IPS-18c (cell line): ENCODE measurements at regions not wholly inside any gene's neighbourhood (a gene's known extent, or its start where the extent isn't known, plus 50 kb on each side); places are given as distances from the start of the nearest gene placed in this dataset.

ENCODE experiments used
- H3K4me3 ChIP-seq: 2 replicates; pipeline ENCODE4 v1.7.0; 2013; ENCODE audit warnings: low read depth, mild to moderate bottlenecking, low read length, moderate library complexity; ENCODE audit not compliant: insufficient read depth
- H3K9me3 ChIP-seq: one replicate; pipeline ENCODE4 v1.6.1; 2013; ENCODE audit warnings: mild to moderate bottlenecking, low read length, moderate library complexity; ENCODE audit not compliant: control insufficient read depth, insufficient read depth

GRCh38 chr13:33891196-33891742 lies 73.3 kb downstream of the RFC3 start:
- Histone ChIP-seq H3K4me3 (no peak overlapping the region), H3K9me3 (no peaks in the 10 kb centered on the region)

GRCh38 chr13:33893559-33893958 lies 75.6 kb downstream of the RFC3 start:
- no peak overlapping the region for H3K4me3 ChIP-seq
- no peaks in the 10 kb centered on the region for H3K9me3 ChIP-seq

GRCh38 chr13:33904431-33904830 lies 86.5 kb downstream of the RFC3 start:
- Histone ChIP-seq H3K9me3 (no peaks in the 10 kb centered on the region), H3K4me3 (no peak overlapping the region)

- H3K9me3 ChIP-seq: no peaks in the 10 kb centered on the region
- no peak overlapping the region for H3K4me3 ChIP-seq
These were observed 90.2 kb downstream of the RFC3 start for GRCh38 chr13:33908116-33908515.

GRCh38 chr13:33910255-33910654 lies 92.3 kb downstream of the RFC3 start:
- no peak overlapping the region for H3K4me3 ChIP-seq
- H3K9me3 ChIP-seq: no peaks in the 10 kb centered on the region

GRCh38 chr13:33911521-33911920 lies 93.6 kb downstream of the RFC3 start:
- Histone ChIP-seq H3K9me3 (no peaks in the 10 kb centered on the region), H3K4me3 (no peak overlapping the region)

- Histone ChIP-seq H3K9me3 (no peaks in the 10 kb centered on the region), H3K4me3 (no peak overlapping the region)
These were observed 95.9 kb downstream of the RFC3 start for GRCh38 chr13:33913829-33914228.

- Histone ChIP-seq H3K9me3 (no peaks in the 10 kb centered on the region), H3K4me3 (no peak overlapping the region)
These were observed 99.2 kb downstream of the RFC3 start for GRCh38 chr13:33917190-33917589.

GRCh38 chr13:33918199-33918932 lies 100.4 kb downstream of the RFC3 start:
- no peaks in the 10 kb centered on the region for H3K9me3 ChIP-seq
- H3K4me3 ChIP-seq: no peak overlapping the region

GRCh38 chr13:33919120-33919519 lies 101.2 kb downstream of the RFC3 start:
- no peaks in the 10 kb centered on the region for H3K9me3 ChIP-seq
- no peak overlapping the region for H3K4me3 ChIP-seq

- no peaks in the 10 kb centered on the region for H3K9me3 ChIP-seq
- H3K4me3 ChIP-seq: no peak overlapping the region
These were observed 107.6 kb downstream of the RFC3 start for GRCh38 chr13:33925563-33925962.

- no peaks in the 10 kb centered on the region for H3K9me3 ChIP-seq
- H3K4me3 ChIP-seq: no peak overlapping the region
These were observed 109.4 kb downstream of the RFC3 start for GRCh38 chr13:33927315-33927714.

- no peak overlapping the region for H3K4me3 ChIP-seq
- H3K9me3 ChIP-seq: no peaks in the 10 kb centered on the region
These were observed 113.7 kb downstream of the RFC3 start for GRCh38 chr13:33931397-33932311.

- H3K9me3 ChIP-seq: no peaks in the 10 kb centered on the region
- H3K4me3 ChIP-seq: no peak overlapping the region
These were observed 114.9 kb downstream of the RFC3 start for GRCh38 chr13:33932769-33933406.

GRCh38 chr13:33933810-33934209 lies 115.9 kb downstream of the RFC3 start:
- Histone ChIP-seq H3K9me3 (no peaks in the 10 kb centered on the region), H3K4me3 (no peak overlapping the region)

GRCh38 chr13:33934343-33934742 lies 116.4 kb downstream of the RFC3 start:
- Histone ChIP-seq H3K4me3 (no peak overlapping the region), H3K9me3 (no peaks in the 10 kb centered on the region)

- H3K9me3 ChIP-seq: no peaks in the 10 kb centered on the region
- H3K4me3 ChIP-seq: no peak overlapping the region
These were observed 117.0 kb downstream of the RFC3 start for GRCh38 chr13:33934951-33935371.
